HG02870 (cell line): ENCODE measurements at regions not wholly inside any gene's neighbourhood (a gene's known extent, or its start where the extent isn't known, plus 50 kb on each side); places are given as distances from the start of the nearest gene placed in this dataset.

ENCODE experiments used
- ATAC-seq: cut with Tn5 transposase; IDR thresholded peaks from one replicate; pipeline ENCODE4 v1.9.1; 2021; ENCODE audit warnings: mild to moderate bottlenecking, moderate library complexity; ENCODE audit not compliant: unreplicated experiment

GRCh38 chr3:99131876-99132275 is 230.4 kb upstream of the DCBLD2 start:
- no peak for ATAC-seq

- no peak for ATAC-seq
Measured at GRCh38 chr3:99128725-99129505, 227.4 kb upstream of the DCBLD2 start.

- no peak for ATAC-seq
Measured at GRCh38 chr3:99128235-99128634, 226.7 kb upstream of the DCBLD2 start.

- no peak for ATAC-seq
Measured at GRCh38 chr3:99126316-99126715, 224.8 kb upstream of the DCBLD2 start.

GRCh38 chr3:99119385-99119784 is 217.9 kb upstream of the DCBLD2 start:
- ATAC-seq: no peak

GRCh38 chr3:99118381-99118780 is 216.9 kb upstream of the DCBLD2 start:
- ATAC-seq: no peak

GRCh38 chr3:99114565-99115291 is 213.2 kb upstream of the DCBLD2 start:
- no peak for ATAC-seq

GRCh38 chr3:99111235-99111634 is 209.7 kb upstream of the DCBLD2 start:
- ATAC-seq: peak; percentile 87

GRCh38 chr3:99110401-99110800 is 208.9 kb upstream of the DCBLD2 start:
- ATAC-seq: no peak

GRCh38 chr3:99108508-99108907 is 207.0 kb upstream of the DCBLD2 start:
- ATAC-seq: no peak

GRCh38 chr3:99094606-99095005 is 193.1 kb upstream of the DCBLD2 start:
- no peak for ATAC-seq

- ATAC-seq: no peak
Measured at GRCh38 chr3:99087277-99087676, 185.8 kb upstream of the DCBLD2 start.

- no peak for ATAC-seq
Measured at GRCh38 chr3:99084826-99085225, 183.3 kb upstream of the DCBLD2 start.

- ATAC-seq: no peak
Measured at GRCh38 chr3:99084156-99084555, 182.7 kb upstream of the DCBLD2 start.

GRCh38 chr3:99071096-99071495 is 169.6 kb upstream of the DCBLD2 start:
- no peak for ATAC-seq

GRCh38 chr3:99069973-99070372 is 168.5 kb upstream of the DCBLD2 start:
- no peak for ATAC-seq

GRCh38 chr3:99066863-99067262 is 165.4 kb upstream of the DCBLD2 start:
- no peak for ATAC-seq

- no peak for ATAC-seq
Measured at GRCh38 chr3:99049164-99049563, 147.7 kb upstream of the DCBLD2 start.

GRCh38 chr3:99041747-99042146 is 140.3 kb upstream of the DCBLD2 start:
- no peak for ATAC-seq

- ATAC-seq: no peak
Measured at GRCh38 chr3:99031778-99032177, 130.3 kb upstream of the DCBLD2 start.

- ATAC-seq: no peak
Measured at GRCh38 chr3:99023590-99024192, 122.2 kb upstream of the DCBLD2 start.

- ATAC-seq: no peak
Measured at GRCh38 chr3:99021466-99021865, 120.0 kb upstream of the DCBLD2 start.
